ENCODE measurements at regions not wholly inside any gene's neighbourhood (a gene's known extent, or its start where the extent isn't known, plus 50 kb on each side); places are given as distances from the start of the nearest gene placed in this dataset.

DNA sequence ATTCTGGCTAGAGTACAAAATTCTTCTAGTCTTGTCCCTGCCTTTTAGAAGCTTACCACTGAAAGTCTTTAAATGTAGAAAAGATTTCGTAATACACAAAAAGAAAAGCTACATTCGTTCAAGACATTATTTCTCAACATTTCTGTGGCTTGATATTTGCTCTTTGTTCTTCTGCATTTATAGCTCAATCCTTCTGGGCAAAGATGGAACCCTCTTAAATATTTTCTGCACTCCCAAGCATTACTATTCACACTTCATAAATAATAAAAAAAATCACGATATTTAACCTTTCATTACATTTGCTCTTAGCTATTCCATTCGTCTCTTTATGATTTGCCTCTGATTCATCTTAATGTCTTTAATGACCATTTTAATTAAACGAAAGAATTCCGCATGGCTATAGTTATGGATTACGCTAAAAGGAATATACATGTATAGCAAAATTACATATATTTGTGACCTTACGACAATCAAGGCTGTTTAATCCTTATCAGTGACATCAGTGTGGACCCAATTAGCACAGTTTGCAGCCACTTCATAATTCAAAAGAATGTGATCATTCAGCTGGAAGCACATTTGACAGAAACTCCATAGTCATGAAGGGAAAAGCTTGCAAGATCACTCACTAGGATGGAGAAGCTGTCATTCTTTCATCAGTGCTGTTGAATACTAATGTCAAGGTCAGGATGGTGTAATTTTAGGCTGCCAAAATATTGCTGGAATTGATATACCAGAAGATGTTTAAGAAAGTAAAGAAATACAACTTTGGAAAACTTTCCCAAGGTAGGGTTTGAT, 1075.0 kb upstream of the TENM3 start:
- H3K4me3 ChIP-seq (ENCODE audit: low read depth, poor library complexity, severe bottlenecking) = no peak overlapping the region
- 75 to 79% methylated on average over 8 of the region's 8 CpGs for WGBS, 2 donors
- DNase-seq (ENCODE audit: low spot score in 2 of 2) = no peak
- TF ChIP-seq POLR2A (IDR thresholded peaks at IDR 0.05) = no peak
- TF ChIP-seq, protein P1, sequence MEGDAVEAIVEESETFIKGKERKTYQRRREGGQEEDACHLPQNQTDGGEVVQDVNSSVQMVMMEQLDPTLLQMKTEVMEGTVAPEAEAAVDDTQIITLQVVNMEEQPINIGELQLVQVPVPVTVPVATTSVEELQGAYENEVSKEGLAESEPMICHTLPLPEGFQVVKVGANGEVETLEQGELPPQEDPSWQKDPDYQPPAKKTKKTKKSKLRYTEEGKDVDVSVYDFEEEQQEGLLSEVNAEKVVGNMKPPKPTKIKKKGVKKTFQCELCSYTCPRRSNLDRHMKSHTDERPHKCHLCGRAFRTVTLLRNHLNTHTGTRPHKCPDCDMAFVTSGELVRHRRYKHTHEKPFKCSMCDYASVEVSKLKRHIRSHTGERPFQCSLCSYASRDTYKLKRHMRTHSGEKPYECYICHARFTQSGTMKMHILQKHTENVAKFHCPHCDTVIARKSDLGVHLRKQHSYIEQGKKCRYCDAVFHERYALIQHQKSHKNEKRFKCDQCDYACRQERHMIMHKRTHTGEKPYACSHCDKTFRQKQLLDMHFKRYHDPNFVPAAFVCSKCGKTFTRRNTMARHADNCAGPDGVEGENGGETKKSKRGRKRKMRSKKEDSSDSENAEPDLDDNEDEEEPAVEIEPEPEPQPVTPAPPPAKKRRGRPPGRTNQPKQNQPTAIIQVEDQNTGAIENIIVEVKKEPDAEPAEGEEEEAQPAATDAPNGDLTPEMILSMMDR (IDR thresholded peaks at IDR 0.05) = no peak
- intact Hi-C loops (cut with DNase I; ENCODE audit: low total_unique reads) = no loop called here

DNA sequence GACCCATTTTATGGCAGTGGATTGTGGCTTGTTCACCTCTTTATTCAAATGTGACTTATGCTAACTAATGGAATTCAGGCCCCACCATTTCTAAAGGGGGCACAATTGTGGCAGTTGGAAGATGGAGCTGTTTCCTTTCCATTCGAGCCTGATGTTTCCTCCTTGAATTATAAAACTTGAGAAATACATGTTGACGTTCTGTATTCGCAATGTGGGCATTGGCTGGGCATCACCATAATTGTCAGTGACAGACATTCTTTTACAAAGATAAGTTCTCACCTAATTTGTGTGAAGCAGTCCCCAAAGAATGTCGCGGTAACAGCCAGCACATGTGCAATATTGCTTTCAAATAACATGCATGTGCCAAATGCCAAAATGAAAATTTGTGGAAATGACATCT, 1070.2 kb upstream of the TENM3 start:
- DNase-seq (ENCODE audit: low spot score in 2 of 2) = no peak
- TF ChIP-seq, protein P1 (IDR thresholded peaks at IDR 0.05) = no peak
- TF ChIP-seq POLR2A (IDR thresholded peaks at IDR 0.05) = no peak
- no peak overlapping the region for H3K4me3 ChIP-seq (ENCODE audit: low read depth, poor library complexity, severe bottlenecking)
- 63 to 70% methylated on average over 5 of the region's 5 CpGs for WGBS, 2 donors
- intact Hi-C loops (cut with DNase I; ENCODE audit: low total_unique reads) = no loop called here

DNA sequence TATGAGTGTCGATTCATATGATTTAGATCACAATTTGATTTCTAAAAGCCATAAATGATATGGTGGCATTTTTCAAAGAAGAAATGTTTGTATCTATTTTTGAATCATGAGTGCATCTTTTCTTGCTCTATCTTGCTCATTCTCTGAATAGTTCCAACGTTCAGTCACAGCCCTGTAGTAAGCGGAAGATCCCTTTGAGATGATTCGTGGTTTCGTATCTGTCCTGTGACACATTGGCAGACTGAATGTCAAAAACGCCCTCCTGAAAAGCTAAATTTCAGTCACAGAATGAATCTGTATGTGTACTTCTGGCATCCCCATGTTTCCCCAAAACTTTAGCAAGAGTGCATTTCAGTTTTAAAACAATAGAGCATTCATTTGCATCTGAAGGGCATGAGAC, 1066.9 kb upstream of the TENM3 start:
- no peak for DNase-seq (ENCODE audit: low spot score in 2 of 2)
- intact Hi-C loops (cut with DNase I; ENCODE audit: low total_unique reads) = no loop called here
- no peak for TF ChIP-seq POLR2A (IDR thresholded peaks at IDR 0.05)
- TF ChIP-seq, protein P1 (IDR thresholded peaks at IDR 0.05) = no peak
- H3K4me3 ChIP-seq (ENCODE audit: low read depth, poor library complexity, severe bottlenecking) = no peak overlapping the region
- 67 to 73% methylated on average over 6 of the region's 6 CpGs for WGBS, 2 donors

DNA sequence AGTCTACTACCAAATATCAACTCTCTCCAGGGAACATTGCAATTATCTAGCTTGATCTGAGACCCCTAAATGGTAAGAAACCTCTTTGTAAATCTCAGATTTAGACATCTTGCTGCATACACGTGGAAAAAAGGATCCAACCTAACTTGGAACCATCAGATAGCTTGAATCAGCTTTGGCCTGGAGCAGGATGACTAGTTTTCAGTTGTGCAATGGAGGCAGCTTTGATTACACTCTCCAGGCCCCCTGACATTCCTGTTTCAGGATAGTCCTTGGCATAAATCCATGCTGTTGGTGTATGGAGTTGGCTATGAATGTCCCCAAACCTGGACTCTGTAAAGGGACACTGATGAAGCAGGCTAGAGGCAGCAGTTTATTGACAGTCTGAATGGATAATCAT, 1061.9 kb upstream of the TENM3 start:
- intact Hi-C loops (cut with DNase I; ENCODE audit: low total_unique reads) = no loop called here
- no peak for DNase-seq (ENCODE audit: low spot score in 2 of 2)
- no peak for TF ChIP-seq POLR2A (IDR thresholded peaks at IDR 0.05)
- TF ChIP-seq, protein P1 (IDR thresholded peaks at IDR 0.05) = no peak
- 13 to 40% methylated on average over 1 of the region's 1 CpG for WGBS, 2 donors
- no peak overlapping the region for H3K4me3 ChIP-seq (ENCODE audit: low read depth, poor library complexity, severe bottlenecking)

GRCh38 chr4:181189751-181190150, 1053.5 kb upstream of the TENM3 start:
- WGBS, 2 donors = 71 to 75% methylated on average over 7 of the region's 7 CpGs
- no peak for DNase-seq (ENCODE audit: low spot score in 2 of 2)
- intact Hi-C loops (cut with DNase I; ENCODE audit: low total_unique reads) = no loop called here
- H3K4me3 ChIP-seq (ENCODE audit: low read depth, poor library complexity, severe bottlenecking) = no peak overlapping the region
- no peak for TF ChIP-seq POLR2A (IDR thresholded peaks at IDR 0.05)
- TF ChIP-seq, protein P1 (IDR thresholded peaks at IDR 0.05) = no peak
